Thyroid gland (tissue), 4 donors: ENCODE measurements at regions not wholly inside any gene's neighbourhood (a gene's known extent, or its start where the extent isn't known, plus 50 kb on each side); places are given as distances from the start of the nearest gene placed in this dataset.

Experiments
- DNase-seq, 2 donors: peaks; one replicate each; pipeline ENCODE4 v3.0.0-alpha.2; 2019
- H3K27ac ChIP-seq, 3 donors: fragments of 200-600 bp; sonication (generic); 1 replicate in 2 of 3; 2 replicates in 1 of 3; pipeline ENCODE4 v1.5.1; 2016 to 2019; ENCODE audit warnings: mild to moderate bottlenecking in 1 of 3, moderate library complexity in 1 of 3
- H3K27me3 ChIP-seq: fragments of 200-600 bp; sonication (generic); one replicate; pipeline ENCODE4 v1.5.1; 2019
- H3K36me3 ChIP-seq, 2 donors: fragments of 200-600 bp; sonication (generic); one replicate each; pipeline ENCODE4 v1.5.1; 2016 to 2019
- H3K4me1 ChIP-seq, 2 donors: fragments of 200-600 bp; sonication (generic); one replicate each; pipeline ENCODE4 v1.5.1; 2017 to 2019
- H3K4me3 ChIP-seq, 3 donors: fragments of 200-600 bp; sonication (generic); replicated peaks in 1 of 3; 1 replicate in 2 of 3; 2 replicates in 1 of 3; pipeline ENCODE4 v1.5.1; 2016; ENCODE audit warnings: mild to moderate bottlenecking in 1 of 3
- H3K9me3 ChIP-seq: fragments of 200-600 bp; sonication (generic); one replicate; pipeline ENCODE4 v1.5.1; 2017
- POLR2A ChIP-seq, 2 donors: fragments of 450-650 bp; IDR thresholded peaks; one replicate each; pipeline ENCODE4 v1.6.1; 2017; ENCODE audit warnings: antibody characterized with exemption in 2 of 2, mild to moderate bottlenecking in 2 of 2, moderate library complexity in 1 of 2
- WGBS, 2 donors: methylation state at CpG; one replicate each; pipeline ENCODE4 v1.1.5; 2017; 5-methylcytosine and 5-hydroxymethylcytosine counted together
- intact Hi-C: fragments of 100-400 bp; cut with DNase I; formaldehyde crosslinking; loops from one replicate; pipeline ENCODE4 v1.15.1; 2023
- TF ChIP-seq, protein P1 (sequence below), 6 experiments: fragments of 200-600 bp in 3 of 6; fragments of 450-650 bp in 3 of 6; sonication (generic) in 3 of 6; IDR thresholded peaks; one replicate each; pipeline ENCODE4 v1.5.1; 2016 to 2019; ENCODE audit warnings: antibody characterized with exemption in 6 of 6, mild to moderate bottlenecking in 2 of 6, inconsistent platforms in 1 of 6, moderate library complexity in 1 of 6

- 91 to 93% methylated on average over 11 of the region's 11 CpGs for WGBS, 2 donors
- Histone ChIP-seq H3K4me1 (peaks cover 6 to 10% of the 10 kb centered on the region in 2 donors), H3K36me3 (no peaks in the 10 kb centered on the region), H3K9me3 (no peaks in the 10 kb centered on the region), H3K27me3 (no peaks in the 10 kb centered on the region), H3K4me3 (no peak overlapping the region), H3K27ac (no peak overlapping the region)
- intact Hi-C loops, result no loop called here
- TF ChIP-seq, protein P1, sequence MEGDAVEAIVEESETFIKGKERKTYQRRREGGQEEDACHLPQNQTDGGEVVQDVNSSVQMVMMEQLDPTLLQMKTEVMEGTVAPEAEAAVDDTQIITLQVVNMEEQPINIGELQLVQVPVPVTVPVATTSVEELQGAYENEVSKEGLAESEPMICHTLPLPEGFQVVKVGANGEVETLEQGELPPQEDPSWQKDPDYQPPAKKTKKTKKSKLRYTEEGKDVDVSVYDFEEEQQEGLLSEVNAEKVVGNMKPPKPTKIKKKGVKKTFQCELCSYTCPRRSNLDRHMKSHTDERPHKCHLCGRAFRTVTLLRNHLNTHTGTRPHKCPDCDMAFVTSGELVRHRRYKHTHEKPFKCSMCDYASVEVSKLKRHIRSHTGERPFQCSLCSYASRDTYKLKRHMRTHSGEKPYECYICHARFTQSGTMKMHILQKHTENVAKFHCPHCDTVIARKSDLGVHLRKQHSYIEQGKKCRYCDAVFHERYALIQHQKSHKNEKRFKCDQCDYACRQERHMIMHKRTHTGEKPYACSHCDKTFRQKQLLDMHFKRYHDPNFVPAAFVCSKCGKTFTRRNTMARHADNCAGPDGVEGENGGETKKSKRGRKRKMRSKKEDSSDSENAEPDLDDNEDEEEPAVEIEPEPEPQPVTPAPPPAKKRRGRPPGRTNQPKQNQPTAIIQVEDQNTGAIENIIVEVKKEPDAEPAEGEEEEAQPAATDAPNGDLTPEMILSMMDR (IDR thresholded peaks at IDR 0.05), result no peak
- TF ChIP-seq POLR2A (IDR thresholded peaks at IDR 0.05), result no peak
- no peak for DNase-seq
Measured at GRCh38 chr16:49081086-49081485, 200.6 kb downstream of the CBLN1 start.

DNA sequence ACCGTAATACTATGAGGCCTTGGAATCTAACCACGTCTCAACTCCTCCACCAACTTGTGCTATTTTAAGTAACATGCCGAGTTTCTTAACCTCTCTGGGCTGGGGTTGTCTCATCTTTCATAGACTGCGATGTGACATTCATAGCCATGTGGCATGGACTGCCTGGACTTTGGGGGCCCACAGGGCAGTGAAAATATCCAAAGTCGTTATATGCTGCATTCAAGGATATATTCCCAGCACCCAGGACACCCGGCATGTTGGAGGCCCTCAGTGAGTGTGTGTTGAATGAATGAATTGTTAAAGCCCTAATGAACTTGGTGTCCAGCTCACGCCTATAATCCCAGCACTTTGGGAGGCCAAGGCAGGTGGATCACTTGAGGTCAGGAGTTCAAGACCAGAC lies 203.1 kb downstream of the CBLN1 start:
- Histone ChIP-seq H3K27ac (no peak overlapping the region), H3K9me3 (no peaks in the 10 kb centered on the region), H3K4me3 (no peak overlapping the region), H3K36me3 (no peaks in the 10 kb centered on the region), H3K27me3 (no peaks in the 10 kb centered on the region), H3K4me1 (no peaks in the 10 kb centered on the region)
- no peak for TF ChIP-seq POLR2A (IDR thresholded peaks at IDR 0.05)
- TF ChIP-seq, protein P1 (IDR thresholded peaks at IDR 0.05), result no peak
- intact Hi-C loops, result no loop called here
- no peak for DNase-seq
- WGBS, 2 donors, result 81 to 87% methylated on average over 7 of the region's 7 CpGs

DNA sequence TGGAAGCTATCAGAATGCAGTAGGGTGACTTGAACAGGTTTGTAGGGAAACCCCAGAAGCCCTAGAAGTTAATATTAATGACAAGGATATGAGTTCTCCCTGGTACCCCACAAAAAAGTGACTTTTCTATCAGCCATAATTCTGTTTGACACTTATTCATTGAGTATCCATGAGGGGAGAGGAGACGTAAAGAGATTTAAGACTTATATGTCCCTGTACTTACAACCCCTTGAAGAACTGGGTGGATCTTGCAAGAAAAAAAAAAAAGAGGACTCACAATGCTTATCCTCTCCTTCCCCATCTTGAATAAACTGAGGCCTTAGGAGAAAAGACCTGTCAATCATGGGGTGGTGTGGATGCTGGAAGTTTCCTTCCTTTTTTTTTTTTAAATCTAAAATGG lies 203.5 kb downstream of the CBLN1 start:
- Histone ChIP-seq H3K27ac (no peak overlapping the region), H3K9me3 (no peaks in the 10 kb centered on the region), H3K36me3 (no peaks in the 10 kb centered on the region), H3K4me3 (no peak overlapping the region), H3K4me1 (no peaks in the 10 kb centered on the region), H3K27me3 (no peaks in the 10 kb centered on the region)
- no peak for DNase-seq
- intact Hi-C loops, result no loop called here
- WGBS, 2 donors, result 94 to 95% methylated on average over 1 of the region's 1 CpG
- TF ChIP-seq POLR2A (IDR thresholded peaks at IDR 0.05), result no peak

DNA sequence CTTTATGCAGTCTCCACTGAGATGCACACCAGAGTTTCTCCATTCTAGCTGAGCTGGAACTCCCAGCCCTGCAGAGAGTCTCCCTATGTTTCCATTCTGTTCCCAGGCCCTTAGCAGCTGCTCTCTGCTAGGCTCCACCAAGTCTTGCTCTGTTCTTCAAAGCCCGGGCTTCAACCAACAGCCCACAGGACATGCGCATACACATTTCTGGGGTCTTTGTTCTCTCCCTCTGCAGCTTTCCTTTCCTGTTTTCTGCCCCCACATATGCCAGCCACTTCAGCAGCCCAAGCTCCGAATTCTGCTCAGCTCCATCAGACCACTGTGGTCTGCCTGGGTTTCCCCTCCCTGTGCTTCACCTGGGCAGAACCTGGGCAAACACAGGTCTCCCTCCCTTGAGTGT lies 205.9 kb downstream of the CBLN1 start:
- no peak for DNase-seq

DNA sequence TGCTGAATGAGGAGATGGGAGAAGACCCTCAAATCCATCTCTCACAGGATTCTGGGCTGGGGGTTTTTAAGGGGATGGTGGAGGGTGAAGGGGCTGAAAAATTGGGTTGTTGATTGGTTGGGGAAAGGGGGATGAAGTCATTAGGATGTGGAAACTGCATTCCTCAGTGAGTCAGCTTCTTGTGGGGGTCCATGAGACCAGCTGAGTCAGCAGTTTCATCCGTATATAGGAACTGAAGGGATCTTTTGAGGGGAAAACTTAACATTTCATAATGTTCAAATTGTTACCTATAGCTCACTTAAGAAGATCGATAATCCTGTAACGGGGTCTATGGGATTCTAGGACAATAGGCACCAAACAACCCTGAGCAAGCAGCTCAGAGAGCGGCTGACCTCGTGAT lies 213.4 kb downstream of the CBLN1 start:
- Histone ChIP-seq H3K36me3 (no peaks in the 10 kb centered on the region), H3K9me3 (no peaks in the 10 kb centered on the region), H3K27me3 (no peaks in the 10 kb centered on the region), H3K4me1 (no peaks in the 10 kb centered on the region), H3K27ac (no peak overlapping the region), H3K4me3 (no peak overlapping the region)
- 84 to 90% methylated on average over 5 of the region's 5 CpGs for WGBS, 2 donors
- no peak for DNase-seq
- TF ChIP-seq, protein P1 (IDR thresholded peaks at IDR 0.05), result no peak
- no peak for TF ChIP-seq POLR2A (IDR thresholded peaks at IDR 0.05)
- intact Hi-C loops, result no loop called here

More for the DNA sequence above, 205.9 kb downstream of the CBLN1 start:
- H3K27me3 ChIP-seq, result no peaks in the 10 kb centered on the region
- TF ChIP-seq POLR2A (IDR thresholded peaks at IDR 0.05), result no peak
- TF ChIP-seq, protein P1 (IDR thresholded peaks at IDR 0.05), result no peak
- intact Hi-C loops, result no loop called here
- 77 to 87% methylated on average over 3 of the region's 3 CpGs for WGBS, 2 donors
- no peak overlapping the region for H3K27ac ChIP-seq
- H3K9me3 ChIP-seq, result no peaks in the 10 kb centered on the region
- H3K4me1 ChIP-seq, result no peaks in the 10 kb centered on the region
- no peaks in the 10 kb centered on the region for H3K36me3 ChIP-seq
- no peak overlapping the region for H3K4me3 ChIP-seq

DNA sequence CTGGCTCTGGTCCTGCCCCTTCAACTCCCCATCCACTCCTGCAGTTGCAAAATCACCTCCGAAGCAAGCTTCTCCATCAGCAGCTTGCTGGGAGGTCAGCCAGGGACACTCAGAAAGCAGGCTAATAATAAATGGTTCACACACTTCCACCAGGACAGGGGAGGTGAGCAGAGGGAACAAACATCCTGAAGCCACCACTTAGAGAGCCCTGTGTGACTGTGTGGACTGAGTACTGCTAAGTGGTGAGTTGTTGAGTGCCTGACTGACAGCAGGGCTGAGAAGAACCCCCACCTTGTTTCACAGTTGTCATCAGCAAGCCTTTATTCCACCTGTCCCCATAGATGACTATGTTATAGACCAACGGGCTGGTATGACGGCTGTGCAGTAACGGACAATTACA lies 213.9 kb downstream of the CBLN1 start:
- no peak overlapping the region for H3K27ac ChIP-seq
- H3K27me3 ChIP-seq, result no peaks in the 10 kb centered on the region
- no peaks in the 10 kb centered on the region for H3K4me1 ChIP-seq
- no peak for DNase-seq
- no peak for TF ChIP-seq POLR2A (IDR thresholded peaks at IDR 0.05)
- TF ChIP-seq, protein P1 (IDR thresholded peaks at IDR 0.05), result no peak
- 53 to 66% methylated on average over 4 of the region's 4 CpGs for WGBS, 2 donors
- intact Hi-C loops, result no loop called here
- no peak overlapping the region for H3K4me3 ChIP-seq
- H3K36me3 ChIP-seq, result no peaks in the 10 kb centered on the region
- no peaks in the 10 kb centered on the region for H3K9me3 ChIP-seq
